Activated CD4-positive, alpha-beta T cell treated with anti-CD3 and anti-CD28 coated beads, Interleukin-2, Interleukin-4, amounts not matched to agents 100 ng/mL and 50 ng/mL, durations not matched to agents 16 hours and 8 hours (primary cell): ENCODE measurements at regions not wholly inside any gene's neighbourhood (a gene's known extent, or its start where the extent isn't known, plus 50 kb on each side); places are given as distances from the start of the nearest gene placed in this dataset.
"Not testable (repeated sequence)": the region's sequence is repeated elsewhere in the genome, so short reads cannot be mapped to it uniquely, and the experiment has no call there.

ENCODE experiments used
- DNase-seq: peaks from one replicate; pipeline ENCODE4 v3.0.0-alpha.2; 2020; ENCODE audit warnings: low spot score

DNA sequence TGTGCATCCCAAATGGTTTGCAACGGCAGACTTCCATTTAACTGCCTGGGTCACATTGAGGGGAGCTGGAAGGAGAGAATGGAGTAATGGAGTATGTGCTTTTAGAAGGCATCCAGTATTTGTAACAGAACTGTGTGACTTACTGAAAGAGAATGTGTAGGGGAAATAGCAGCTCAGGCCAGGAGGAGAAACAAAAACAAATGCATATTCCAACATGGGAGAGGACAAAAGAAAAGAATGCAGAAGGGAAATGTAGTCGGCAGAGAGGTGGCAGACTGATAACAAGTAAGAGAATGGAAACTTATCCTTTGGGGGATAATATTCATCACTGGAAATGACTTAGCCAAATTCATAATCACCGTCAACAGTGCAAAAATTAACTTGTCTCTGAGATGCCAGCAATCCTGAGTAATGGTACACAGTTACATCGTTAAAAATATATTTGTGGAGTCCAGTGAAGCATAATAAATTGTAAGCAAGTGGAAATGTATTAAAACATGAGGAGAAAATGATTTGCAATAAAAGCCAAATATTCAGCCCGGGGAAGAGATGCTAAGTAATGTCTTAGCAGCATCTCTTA, 294.9 kb upstream of the SGO1 start:
- DNase-seq, result no peak

DNA sequence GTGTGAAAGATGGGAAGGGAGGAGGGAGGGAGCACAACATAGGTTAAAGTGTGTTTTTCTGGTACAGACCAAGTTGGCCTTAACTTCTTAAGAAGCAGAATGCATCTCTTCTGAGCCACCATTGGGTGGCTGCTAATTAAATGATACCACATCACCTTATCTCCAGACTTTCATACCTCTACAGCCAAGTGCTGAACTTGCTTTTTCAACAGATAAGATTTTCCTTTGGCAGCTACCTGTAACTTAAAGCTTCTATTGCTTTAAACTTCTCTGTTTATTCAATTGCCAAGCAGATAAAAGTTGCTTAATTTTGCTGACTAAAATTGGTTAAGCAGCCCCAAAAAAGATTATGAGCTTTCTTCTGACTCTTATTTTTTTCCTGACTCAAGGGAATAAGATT, 292.4 kb upstream of the SGO1 start:
- no peak for DNase-seq

DNA sequence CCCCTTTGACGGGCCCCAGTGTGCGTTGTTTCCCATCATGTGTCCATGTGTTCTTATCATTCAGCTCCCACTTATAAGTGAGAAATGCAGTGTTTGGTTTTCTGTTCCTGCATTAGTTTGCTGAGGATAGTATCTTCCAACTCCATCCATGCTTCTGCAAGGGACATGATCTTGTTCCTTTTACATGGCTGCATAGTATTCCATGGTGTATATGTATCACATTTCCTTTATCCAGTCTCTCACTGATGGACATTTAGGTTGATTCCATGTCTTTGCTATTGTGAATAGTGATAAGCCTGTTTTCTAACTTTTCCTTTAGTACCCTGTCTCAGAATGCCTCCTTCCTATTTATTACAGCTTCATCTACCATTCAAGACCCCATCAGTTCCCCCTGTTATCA, 278.2 kb upstream of the SGO1 start:
- DNase-seq, result not testable (repeated sequence)

DNA sequence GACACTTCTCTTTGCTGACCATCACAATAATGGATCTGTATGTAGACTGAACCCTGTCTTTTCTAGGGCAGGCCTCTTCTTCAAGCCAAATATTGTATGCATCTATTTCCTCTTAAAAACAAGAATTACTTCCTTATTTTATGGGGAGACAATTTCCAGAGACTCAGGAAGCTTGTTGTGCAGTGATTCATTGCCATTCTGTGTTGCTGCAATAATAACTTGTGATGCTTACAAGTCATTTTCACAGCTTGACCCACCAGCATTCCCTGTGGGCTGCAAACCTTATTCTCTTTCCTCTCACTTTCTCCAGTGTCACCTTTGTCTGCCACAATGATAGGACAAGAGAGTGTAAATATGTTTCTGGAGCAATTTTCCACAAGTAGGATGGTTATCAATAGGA, 276.7 kb upstream of the SGO1 start:
- no peak for DNase-seq

GRCh38 chr3:20462226-20462625, 276.2 kb upstream of the SGO1 start:
- no peak for DNase-seq

DNA sequence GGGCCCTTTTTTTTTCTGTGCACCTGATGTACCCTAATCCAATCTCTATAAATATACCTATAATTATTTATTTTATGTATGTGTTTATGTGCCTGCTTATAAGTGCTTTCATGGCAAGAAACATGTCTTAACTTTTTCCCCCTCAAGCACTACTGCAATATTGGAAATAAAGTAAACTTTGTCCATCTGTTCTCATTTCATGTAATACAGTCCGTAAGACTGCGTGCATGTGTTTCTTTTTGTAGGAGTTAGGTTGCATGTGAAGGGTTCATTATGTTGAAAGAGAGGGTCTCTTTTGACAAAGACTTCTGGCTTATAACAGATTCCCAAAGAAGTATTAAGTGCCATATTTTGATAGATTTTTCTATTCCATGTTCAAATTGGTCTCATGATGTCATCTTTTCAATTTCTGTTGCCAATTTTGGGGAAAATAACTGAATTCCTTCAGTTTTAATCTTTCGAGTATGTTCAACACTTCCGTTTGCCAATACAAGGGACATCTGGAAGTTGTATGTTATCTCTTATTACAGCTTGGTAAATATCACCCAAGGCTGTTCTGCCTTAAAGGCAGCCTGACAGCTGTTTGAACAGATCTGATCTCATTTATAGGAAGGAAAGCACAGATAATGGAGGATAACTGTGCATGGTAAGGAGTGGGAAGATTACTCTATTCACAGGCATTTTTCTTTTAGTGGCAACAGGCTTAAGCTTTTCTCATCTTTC, 273.1 kb upstream of the SGO1 start:
- DNase-seq, result no peak

GRCh38 chr3:20456511-20456910, 270.5 kb upstream of the SGO1 start:
- DNase-seq, result no peak

- DNase-seq, result no peak
Observed at GRCh38 chr3:20451170-20451569, 265.2 kb upstream of the SGO1 start.

DNA sequence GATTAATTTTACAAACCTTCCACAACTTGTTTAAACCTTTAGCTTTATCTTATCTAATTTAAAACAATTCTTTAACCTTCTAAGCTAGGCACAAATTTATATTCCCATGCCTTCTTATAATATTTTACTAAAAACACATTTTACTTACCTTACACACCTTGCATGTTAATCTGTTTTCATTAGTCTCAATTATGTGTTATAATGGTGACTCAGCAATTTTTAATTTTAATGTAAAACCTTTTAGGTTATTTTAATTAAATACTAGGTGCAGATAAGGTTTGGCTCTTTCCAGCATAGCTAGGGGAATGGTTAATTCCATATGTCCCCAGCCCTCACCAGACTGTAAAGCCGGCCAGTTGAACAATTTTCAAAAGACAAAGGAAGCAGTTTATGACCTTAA, 264.6 kb upstream of the SGO1 start:
- DNase-seq, result no peak

- DNase-seq, result no peak
Observed at GRCh38 chr3:20442846-20443245, 256.8 kb upstream of the SGO1 start.

GRCh38 chr3:20427268-20427667, 241.3 kb upstream of the SGO1 start:
- not testable (repeated sequence) for DNase-seq

DNA sequence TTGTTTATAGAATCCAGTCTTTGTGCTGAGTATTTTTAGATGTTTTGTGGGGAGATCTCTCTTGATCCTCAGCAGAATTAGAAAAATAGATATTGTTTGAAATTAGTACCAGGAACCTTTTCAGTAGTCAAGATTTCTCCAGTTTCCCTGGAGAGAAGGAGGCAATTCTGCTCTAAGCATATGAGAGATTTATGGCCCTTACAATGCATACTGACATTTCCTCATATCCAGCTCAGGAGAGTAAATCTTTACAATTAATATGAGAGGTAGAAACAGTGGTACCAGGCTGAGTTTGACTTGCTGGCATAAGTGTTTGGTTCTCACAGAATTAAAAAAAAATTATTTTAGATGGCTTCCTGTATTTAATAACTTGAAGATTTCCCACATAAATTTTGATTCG, 239.1 kb upstream of the SGO1 start:
- DNase-seq, result no peak

- no peak for DNase-seq
Observed at GRCh38 chr3:20424086-20424485, 238.1 kb upstream of the SGO1 start.

DNA sequence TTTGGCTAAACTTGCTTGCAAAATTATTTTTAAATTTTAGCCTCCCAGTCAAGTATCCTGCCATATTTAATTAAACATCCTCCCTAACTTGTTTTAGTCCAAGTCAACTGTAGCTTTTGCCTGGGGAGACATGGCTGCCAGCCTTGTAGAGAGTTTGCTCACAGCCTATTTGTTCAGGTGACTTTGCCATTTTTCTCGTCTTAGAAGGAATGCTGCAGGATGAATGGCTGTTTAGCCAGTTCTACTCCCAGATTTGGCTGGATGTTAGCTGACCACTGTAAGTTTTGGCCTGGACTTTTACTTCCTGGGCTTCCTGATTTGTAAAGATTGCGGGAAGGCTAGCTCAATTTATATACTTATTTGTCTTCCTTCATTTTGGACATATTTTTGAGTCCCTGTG, 236.4 kb upstream of the SGO1 start:
- no peak for DNase-seq

- no peak for DNase-seq
Observed at GRCh38 chr3:20417388-20418108, 231.5 kb upstream of the SGO1 start.

- no peak for DNase-seq
Observed at GRCh38 chr3:20406611-20407011, 220.6 kb upstream of the SGO1 start.

DNA sequence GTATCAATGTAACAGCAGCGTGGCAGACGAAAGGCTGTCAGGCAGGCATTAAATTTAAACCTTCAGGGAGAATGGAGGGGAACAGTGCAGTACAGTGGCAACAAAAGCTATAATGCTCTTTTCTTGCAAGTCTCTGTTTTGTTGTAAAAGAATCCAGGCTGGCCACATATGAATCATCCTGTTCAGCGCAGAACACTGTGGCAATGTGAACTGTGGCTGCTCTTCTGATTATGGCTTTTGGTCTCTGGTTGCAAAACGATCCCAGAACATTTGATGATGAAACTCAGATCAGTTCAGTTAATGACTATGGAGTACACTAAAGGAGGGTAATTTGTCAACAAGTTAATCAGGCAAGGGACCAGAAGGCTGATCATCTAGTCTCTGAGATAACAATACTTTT, 219.7 kb upstream of the SGO1 start:
- no peak for DNase-seq

DNA sequence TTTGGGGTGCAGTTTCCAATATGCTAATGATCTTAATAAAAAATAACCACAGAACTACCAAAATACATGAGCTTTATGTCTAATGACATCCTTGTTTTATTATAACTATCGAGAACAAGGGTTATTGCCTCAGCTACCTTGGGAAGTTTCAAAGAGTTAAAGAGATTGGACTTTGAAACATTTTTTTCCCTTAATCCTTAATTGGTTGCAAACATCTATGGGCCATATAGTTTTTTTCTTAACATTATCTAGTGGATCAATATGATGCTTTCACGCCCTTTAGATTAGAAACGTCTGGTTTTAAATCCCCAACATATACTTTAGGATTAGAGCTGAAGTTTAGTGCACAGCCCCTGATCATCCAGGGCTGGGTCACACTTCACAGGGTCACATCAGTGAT, 219.2 kb upstream of the SGO1 start:
- no peak for DNase-seq

DNA sequence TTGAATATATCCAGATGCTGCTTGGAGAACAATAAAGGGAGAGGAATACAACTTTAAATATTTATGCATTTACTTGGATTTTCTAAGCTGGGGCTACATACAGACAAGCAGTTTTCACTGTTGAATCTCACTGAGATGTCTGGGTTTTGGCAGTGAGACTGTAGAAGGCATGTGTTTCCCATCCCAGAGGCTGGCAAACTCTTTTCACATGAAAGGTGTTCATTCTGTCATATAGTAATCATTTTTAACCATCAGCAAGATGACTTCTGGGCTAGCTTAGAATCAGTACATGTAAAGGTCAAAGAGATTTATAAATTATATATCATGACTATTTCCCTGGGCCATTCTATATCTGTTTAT, 218.7 kb upstream of the SGO1 start:
- no peak for DNase-seq

DNA sequence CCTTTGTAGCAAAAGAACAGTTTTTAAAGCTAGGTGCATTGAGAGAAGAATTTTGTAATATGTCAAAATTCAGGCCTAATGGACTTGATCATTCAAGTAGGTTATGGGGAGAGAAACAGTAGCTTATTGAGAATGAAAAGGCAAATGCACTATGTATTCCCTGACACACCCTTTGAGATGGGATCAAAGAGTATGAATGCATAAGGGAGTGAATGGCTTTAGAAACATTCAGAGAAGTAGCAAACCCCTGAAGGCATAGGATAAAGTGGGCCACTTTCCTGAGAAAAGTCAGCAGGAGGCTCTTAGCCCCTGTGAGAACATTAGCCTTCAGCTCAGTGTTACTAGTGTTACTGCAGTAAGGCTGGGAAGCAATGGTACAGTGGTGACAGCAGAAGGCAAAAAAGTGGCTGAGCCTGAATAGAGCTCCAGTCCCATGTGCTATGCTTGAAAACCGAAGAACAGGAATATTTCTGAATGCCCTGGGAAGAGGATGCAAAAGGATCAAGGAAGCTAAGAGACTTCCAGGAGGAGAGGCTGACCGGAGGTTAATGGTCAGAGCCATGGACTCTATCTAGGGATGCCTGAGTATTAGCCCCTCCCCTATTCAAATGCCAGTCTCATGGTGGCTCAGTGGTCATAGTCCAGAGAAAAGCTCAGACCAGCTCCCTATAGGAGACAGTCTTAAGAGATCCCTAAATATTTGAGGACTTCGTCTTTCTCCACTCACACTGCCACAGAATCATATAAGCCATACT, 218.2 kb upstream of the SGO1 start:
- DNase-seq, result no peak

DNA sequence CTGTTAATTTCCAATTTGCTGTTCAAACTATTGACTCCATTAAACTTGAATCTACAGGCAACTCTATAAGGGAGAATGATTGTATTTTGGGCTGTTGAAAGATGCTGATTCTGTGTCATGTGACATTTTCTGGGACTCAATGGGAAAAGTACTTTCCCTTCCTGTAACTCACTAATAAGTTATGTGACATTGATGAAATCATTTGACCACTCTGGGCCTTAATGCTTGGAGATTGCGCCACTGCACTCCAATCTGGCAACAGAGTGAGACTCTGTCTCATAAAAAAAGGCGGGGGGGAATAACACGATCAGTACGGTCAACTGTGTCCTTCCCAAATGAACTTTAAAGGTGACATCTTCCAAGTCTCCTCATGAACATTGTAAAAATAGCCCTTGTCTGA, 215.2 kb upstream of the SGO1 start:
- DNase-seq, result no peak

- no peak for DNase-seq
Observed at GRCh38 chr3:20400686-20401085, 214.7 kb upstream of the SGO1 start.

DNA sequence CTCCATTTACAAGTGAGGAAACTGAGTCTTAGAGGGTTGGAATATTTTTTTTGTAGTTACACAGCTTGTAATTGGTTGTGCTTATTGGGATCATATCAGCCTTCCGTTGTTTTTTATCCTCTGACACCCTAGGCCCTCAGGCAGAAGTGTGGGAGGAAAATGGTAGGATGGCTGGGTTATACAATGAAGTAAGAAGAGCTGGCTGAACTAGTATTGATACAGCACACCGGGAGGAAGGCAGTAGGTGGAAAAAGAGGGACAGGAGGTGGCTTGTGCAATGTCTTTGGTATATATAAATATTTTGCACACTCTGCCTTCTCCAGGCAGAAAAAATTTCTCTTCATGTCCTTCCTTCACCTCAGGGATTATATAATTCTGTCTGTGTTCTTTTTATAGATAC, 214.3 kb upstream of the SGO1 start:
- no peak for DNase-seq
